GM18909 (cell line): ENCODE measurements at regions not wholly inside any gene's neighbourhood (a gene's known extent, or its start where the extent isn't known, plus 50 kb on each side); places are given as distances from the start of the nearest gene placed in this dataset.
A peak's percentile ranks its signal among the peaks of the same experiment; 100 is the strongest.

Source experiments
- ATAC-seq: cut with Tn5 transposase; IDR thresholded peaks from one replicate; pipeline ENCODE4 v1.9.1; 2021; ENCODE audit warnings: mild to moderate bottlenecking; ENCODE audit not compliant: unreplicated experiment, poor library complexity

GRCh38 chr3:84439476-84439875 is 519.3 kb upstream of the CADM2 start:
- no peak for ATAC-seq

- ATAC-seq = no peak
Measured at GRCh38 chr3:84440291-84440690, 518.5 kb upstream of the CADM2 start.

GRCh38 chr3:84442533-84442932 is 516.3 kb upstream of the CADM2 start:
- no peak for ATAC-seq

- no peak for ATAC-seq
Measured at GRCh38 chr3:84444726-84445521, 513.9 kb upstream of the CADM2 start.

GRCh38 chr3:84487296-84487695 is 471.5 kb upstream of the CADM2 start:
- no peak for ATAC-seq

GRCh38 chr3:84504761-84505160 is 454.0 kb upstream of the CADM2 start:
- ATAC-seq = no peak

- no peak for ATAC-seq
Measured at GRCh38 chr3:84510007-84510406, 448.8 kb upstream of the CADM2 start.

- no peak for ATAC-seq
Measured at GRCh38 chr3:84522893-84523292, 435.9 kb upstream of the CADM2 start.

GRCh38 chr3:84536916-84537315 is 421.9 kb upstream of the CADM2 start:
- no peak for ATAC-seq

- ATAC-seq = no peak
Measured at GRCh38 chr3:84538597-84538996, 420.2 kb upstream of the CADM2 start.

GRCh38 chr3:84547207-84547606 is 411.6 kb upstream of the CADM2 start:
- ATAC-seq = no peak

GRCh38 chr3:84547971-84548970 is 410.5 kb upstream of the CADM2 start:
- peak; percentile 95 for ATAC-seq

- ATAC-seq = no peak
Measured at GRCh38 chr3:84555629-84556028, 403.2 kb upstream of the CADM2 start.

GRCh38 chr3:84566256-84566655 is 392.5 kb upstream of the CADM2 start:
- ATAC-seq = no peak

GRCh38 chr3:84567796-84568195 is 391.0 kb upstream of the CADM2 start:
- no peak for ATAC-seq

- ATAC-seq = no peak
Measured at GRCh38 chr3:84573962-84574361, 384.8 kb upstream of the CADM2 start.

- ATAC-seq = no peak
Measured at GRCh38 chr3:84586427-84586826, 372.4 kb upstream of the CADM2 start.

- no peak for ATAC-seq
Measured at GRCh38 chr3:84600703-84601225, 358.0 kb upstream of the CADM2 start.

- ATAC-seq = no peak
Measured at GRCh38 chr3:84601303-84601702, 357.5 kb upstream of the CADM2 start.

- no peak for ATAC-seq
Measured at GRCh38 chr3:84621823-84622222, 337.0 kb upstream of the CADM2 start.

- ATAC-seq = no peak
Measured at GRCh38 chr3:84634668-84635067, 324.1 kb upstream of the CADM2 start.
